ENCODE measurements at regions not wholly inside any gene's neighbourhood (a gene's known extent, or its start where the extent isn't known, plus 50 kb on each side); places are given as distances from the start of the nearest gene placed in this dataset.

GRCh38 chr21:32185726-32186125 is 93.1 kb downstream of the MIS18A start:
- TF ChIP-seq SUPT20H (IDR thresholded peaks at IDR 0.05; ENCODE audit: borderline replicate concordance, control insufficient read depth, low read depth, low read length) = no peak
- TF ChIP-seq SP1 (IDR thresholded peaks at IDR 0.05; ENCODE audit: low read depth, low read length) = no peak
- no peak for TF ChIP-seq RCOR1 (conservative IDR thresholded peaks at IDR 0.05; ENCODE audit: low read depth, low read length)
- no peak for TF ChIP-seq SIX5 (IDR thresholded peaks at IDR 0.05; ENCODE audit: low read depth, low read length, severe bottlenecking)
- TF ChIP-seq TCF7 (IDR thresholded peaks at IDR 0.05; ENCODE audit: borderline replicate concordance) = no peak
- TF ChIP-seq ZBTB40 (IDR thresholded peaks at IDR 0.05; ENCODE audit: borderline replicate concordance) = no peak
- no peak for TF ChIP-seq RAD21 (IDR thresholded peaks at IDR 0.05; ENCODE audit: insufficient read depth, low read depth, low read length)
- no peak for TF ChIP-seq USF2 (IDR thresholded peaks at IDR 0.05; ENCODE audit: borderline replicate concordance, low read depth, low read length)
- no peak for TF ChIP-seq CTCF (IDR thresholded peaks at IDR 0.05 in 2 of 3, conservative IDR thresholded peaks at IDR 0.05 in 1 of 3; ENCODE audit: control insufficient read depth in 2 of 3, extremely low read depth in 1 of 3, insufficient read depth in 1 of 3, low read depth in 3 of 3, low read length in 3 of 3)
- TF ChIP-seq TAF1 (IDR thresholded peaks at IDR 0.05; ENCODE audit: borderline replicate concordance, low read depth, low read length) = no peak
- TF ChIP-seq ATF2 (IDR thresholded peaks at IDR 0.05; ENCODE audit: low read length) = no peak
- TF ChIP-seq ZNF592 (IDR thresholded peaks at IDR 0.05) = no peak
- no peak for TF ChIP-seq EZH2 (IDR thresholded peaks at IDR 0.05; ENCODE audit: borderline replicate concordance, control insufficient read depth, low read depth, low read length)
